T1000 (cell line): ENCODE measurements at regions not wholly inside any gene's neighbourhood (a gene's known extent, or its start where the extent isn't known, plus 50 kb on each side); places are given as distances from the start of the nearest gene placed in this dataset.

Experiments used
- DNase-seq: peaks from one replicate; lab custom pipeline; 2025; ENCODE audit warnings: mixed read lengths; lab: John Stamatoyannopoulos, UW

GRCh38 chr21:28464095-28464494, 528.6 kb downstream of the LTN1 start:
- no peak for DNase-seq

- no peak for DNase-seq
These were observed 533.5 kb downstream of the LTN1 start for GRCh38 chr21:28459193-28459592.

GRCh38 chr21:28458446-28458845, 534.2 kb downstream of the LTN1 start:
- no peak for DNase-seq

- no peak for DNase-seq
These were observed 537.5 kb downstream of the LTN1 start for GRCh38 chr21:28455253-28455600.

- DNase-seq = no peak
These were observed 538.0 kb downstream of the LTN1 start for GRCh38 chr21:28454564-28455252.

GRCh38 chr21:28447462-28447861, 545.2 kb downstream of the LTN1 start:
- DNase-seq = no peak

GRCh38 chr21:28445141-28445830, 547.4 kb downstream of the LTN1 start:
- no peak for DNase-seq

- no peak for DNase-seq
These were observed 548.1 kb downstream of the LTN1 start for GRCh38 chr21:28444557-28444956.

GRCh38 chr21:28444111-28444510, 548.6 kb downstream of the LTN1 start:
- DNase-seq = no peak

- no peak for DNase-seq
These were observed 550.1 kb downstream of the LTN1 start for GRCh38 chr21:28442624-28443023.

GRCh38 chr21:28442085-28442484, 550.6 kb downstream of the LTN1 start:
- DNase-seq = no peak

- no peak for DNase-seq
These were observed 552.9 kb downstream of the LTN1 start for GRCh38 chr21:28439788-28440187.

- no peak for DNase-seq
These were observed 553.4 kb downstream of the LTN1 start for GRCh38 chr21:28439251-28439650.

- no peak for DNase-seq
These were observed 555.6 kb downstream of the LTN1 start for GRCh38 chr21:28437061-28437460.

GRCh38 chr21:28436286-28436932, 556.3 kb downstream of the LTN1 start:
- peak; percentile 31 for DNase-seq

- DNase-seq = no peak
These were observed 561.0 kb downstream of the LTN1 start for GRCh38 chr21:28431527-28432200.

GRCh38 chr21:28431022-28431421, 561.7 kb downstream of the LTN1 start:
- no peak for DNase-seq

- DNase-seq = no peak
These were observed 563.5 kb downstream of the LTN1 start for GRCh38 chr21:28429161-28429560.

GRCh38 chr21:28427394-28428022, 565.2 kb downstream of the LTN1 start:
- no peak for DNase-seq

GRCh38 chr21:28426545-28426944, 566.1 kb downstream of the LTN1 start:
- no peak for DNase-seq

GRCh38 chr21:28423521-28424190, 569.0 kb downstream of the LTN1 start:
- no peak for DNase-seq
